ENCODE measurements at regions not wholly inside any gene's neighbourhood (a gene's known extent, or its start where the extent isn't known, plus 50 kb on each side); places are given as distances from the start of the nearest gene placed in this dataset.

DNA sequence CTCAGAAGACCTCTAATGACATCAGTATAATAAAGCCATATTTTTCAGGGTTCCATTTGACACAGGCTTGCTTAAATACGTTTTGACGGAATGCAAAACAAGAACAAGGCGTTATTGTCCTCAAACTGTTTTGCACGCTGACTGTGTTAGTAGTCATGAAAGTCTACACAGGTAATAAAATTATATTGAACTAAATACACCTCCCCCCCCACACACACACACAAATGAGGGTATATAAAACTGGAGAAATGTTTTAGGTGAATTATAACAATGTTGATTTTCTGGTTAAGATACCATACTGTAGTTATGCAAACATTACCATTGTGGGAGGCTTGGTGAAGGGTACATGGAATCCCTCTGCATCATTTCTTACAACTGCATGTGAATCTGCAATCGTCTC, 257.1 kb upstream of the ARRDC4 start:
- Histone ChIP-seq H3K9ac (ENCODE audit: insufficient read depth, low read depth, low read length) (no peak overlapping the region), H3K9me3 (ENCODE audit: low read length) (peaks cover 39% of the 10 kb centered on the region), H3K27ac (ENCODE audit: extremely low read length, insufficient read depth, low read length) (no peak overlapping the region), H3K79me2 (ENCODE audit: insufficient read depth, low read length) (no peaks in the 10 kb centered on the region), H3K4me2 (ENCODE audit: low read depth, low read length) (no peak overlapping the region), H3K27me3 (ENCODE audit: control insufficient read depth in 1 of 2, insufficient read depth in 2 of 2, low read length in 2 of 2) (no peaks in the 10 kb centered on the region), H3K4me3 (replicated peaks in 1 of 3; ENCODE audit: insufficient read depth in 1 of 3, low read depth in 2 of 3, low read length in 3 of 3) (no peak overlapping the region), H2AFZ (ENCODE audit: low read length) (no peak overlapping the region), H3K36me3 (replicated peaks in 1 of 2; ENCODE audit: control insufficient read depth in 1 of 2, insufficient read depth in 2 of 2, low read length in 2 of 2) (no peaks in the 10 kb centered on the region), H4K20me1 (ENCODE audit: insufficient read depth, low read length) (no peaks in the 10 kb centered on the region), H3K4me1 (ENCODE audit: insufficient read depth, low read length) (no peaks in the 10 kb centered on the region)
- no peak for TF ChIP-seq DR1 (CRISPR knock-in tag; IDR thresholded peaks at IDR 0.05)
- no peak for TF ChIP-seq PCBP1 (IDR thresholded peaks at IDR 0.05; ENCODE audit: borderline replicate concordance, low read depth, low read length)
- no peak for TF ChIP-seq ZNF749 (CRISPR knock-in tag; IDR thresholded peaks at IDR 0.05; ENCODE audit: borderline replicate concordance)
- no peak for TF ChIP-seq ZNF432 (CRISPR knock-in tag; IDR thresholded peaks at IDR 0.05; ENCODE audit: borderline replicate concordance)
- TF ChIP-seq ZNF224 (CRISPR knock-in tag; IDR thresholded peaks at IDR 0.05): no peak
- TF ChIP-seq ELF4 (CRISPR knock-in tag; IDR thresholded peaks at IDR 0.05; ENCODE audit: borderline replicate concordance): no peak
- TF ChIP-seq, protein P1, sequence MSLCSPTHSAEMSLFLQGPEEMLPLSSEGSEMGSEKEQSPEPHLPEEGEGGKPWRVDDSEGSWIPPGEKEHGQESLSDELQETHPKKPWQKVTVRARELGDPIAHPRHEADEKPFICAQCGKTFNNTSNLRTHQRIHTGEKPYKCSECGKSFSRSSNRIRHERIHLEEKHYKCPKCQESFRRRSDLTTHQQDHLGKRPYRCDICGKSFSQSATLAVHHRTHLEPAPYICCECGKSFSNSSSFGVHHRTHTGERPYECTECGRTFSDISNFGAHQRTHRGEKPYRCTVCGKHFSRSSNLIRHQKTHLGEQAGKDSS (CRISPR knock-in tag; IDR thresholded peaks at IDR 0.05; ENCODE audit: borderline replicate concordance, low read depth): no peak
- intact Hi-C loops (cut with micrococcal nuclease; ENCODE audit: unreplicated experiment): no loop called here
- no peak for ATAC-seq
- ChIA-PET CTCF (ENCODE audit: low intra/inter-chr PET ratio, low total read pairs) (no interaction called here), POLR2A (no interaction called here)
- WGBS (ENCODE audit: low lambda C conversion rate): 14% methylated on average over 5 of the region's 5 CpGs
- BruUV-seq (replicated peaks): no TSS peak
- in situ Hi-C loops (cut with HindIII; ENCODE audit: extremely low pct_ligation_motif_present, low pct_unique_long_range_greater_than_20kb): no loop called here
- DNase-seq (ENCODE audit: low spot score): no peak
- no peak for FAIRE-seq

DNA sequence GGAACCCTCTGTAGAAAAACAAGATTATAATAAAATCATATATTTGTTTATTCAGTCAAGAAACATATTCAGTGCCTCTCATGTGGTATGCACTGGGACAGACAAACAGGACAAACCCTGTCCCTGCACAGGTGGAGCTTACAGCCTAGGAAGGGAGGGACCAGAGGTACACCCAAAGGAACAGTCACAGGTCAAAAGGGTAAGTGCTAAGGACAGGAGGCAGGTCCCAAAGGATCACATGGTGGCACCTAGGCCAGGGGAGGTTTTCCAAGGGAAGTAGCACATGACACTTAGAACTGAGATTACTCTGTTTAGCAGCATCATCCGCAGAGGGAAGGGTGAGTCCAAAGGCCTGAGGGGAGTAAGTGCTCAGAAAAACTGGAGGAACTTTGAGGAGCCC, 254.4 kb upstream of the ARRDC4 start:
- ChIA-PET POLR2A (no interaction called here), CTCF (ENCODE audit: low intra/inter-chr PET ratio, low total read pairs) (no interaction called here)
- H3K4me3 ChIP-seq (replicated peaks in 1 of 3; ENCODE audit: insufficient read depth in 1 of 3, low read depth in 2 of 3, low read length in 3 of 3): no peak overlapping the region
- ATAC-seq: no peak
- intact Hi-C loops (cut with micrococcal nuclease; ENCODE audit: unreplicated experiment): no loop called here
- peaks cover 26% of the 10 kb centered on the region for H3K9me3 ChIP-seq (ENCODE audit: low read length)
- BruUV-seq (replicated peaks): no TSS peak
- no peaks in the 10 kb centered on the region for H3K36me3 ChIP-seq (replicated peaks in 1 of 2; ENCODE audit: control insufficient read depth in 1 of 2, insufficient read depth in 2 of 2, low read length in 2 of 2)
- TF ChIP-seq ZNF607 (CRISPR knock-in tag; IDR thresholded peaks at IDR 0.05; ENCODE audit: borderline replicate concordance) (no peak), NFRKB (IDR thresholded peaks at IDR 0.05) (no peak), ZMYM3 (CRISPR knock-in tag; IDR thresholded peaks at IDR 0.05) (no peak), ZNF496 (CRISPR knock-in tag; IDR thresholded peaks at IDR 0.05; ENCODE audit: insufficient replicate concordance) (no peak), TMF1 (CRISPR knock-in tag; IDR thresholded peaks at IDR 0.05; ENCODE audit: low read depth) (no peak), SMAD1 (CRISPR knock-in tag; IDR thresholded peaks at IDR 0.05; ENCODE audit: borderline replicate concordance, low read depth) (no peak), ZNF121 (CRISPR knock-in tag; IDR thresholded peaks at IDR 0.05) (no peak), KLF12 (CRISPR knock-in tag; IDR thresholded peaks at IDR 0.05; ENCODE audit: borderline replicate concordance) (no peak), ZNF225 (CRISPR knock-in tag; IDR thresholded peaks at IDR 0.05) (no peak)
- TF ChIP-seq, protein P2, sequence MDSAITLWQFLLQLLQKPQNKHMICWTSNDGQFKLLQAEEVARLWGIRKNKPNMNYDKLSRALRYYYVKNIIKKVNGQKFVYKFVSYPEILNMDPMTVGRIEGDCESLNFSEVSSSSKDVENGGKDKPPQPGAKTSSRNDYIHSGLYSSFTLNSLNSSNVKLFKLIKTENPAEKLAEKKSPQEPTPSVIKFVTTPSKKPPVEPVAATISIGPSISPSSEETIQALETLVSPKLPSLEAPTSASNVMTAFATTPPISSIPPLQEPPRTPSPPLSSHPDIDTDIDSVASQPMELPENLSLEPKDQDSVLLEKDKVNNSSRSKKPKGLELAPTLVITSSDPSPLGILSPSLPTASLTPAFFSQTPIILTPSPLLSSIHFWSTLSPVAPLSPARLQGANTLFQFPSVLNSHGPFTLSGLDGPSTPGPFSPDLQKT (CRISPR knock-in tag; IDR thresholded peaks at IDR 0.05; ENCODE audit: borderline replicate concordance): no peak
- TF ChIP-seq, protein P3, sequence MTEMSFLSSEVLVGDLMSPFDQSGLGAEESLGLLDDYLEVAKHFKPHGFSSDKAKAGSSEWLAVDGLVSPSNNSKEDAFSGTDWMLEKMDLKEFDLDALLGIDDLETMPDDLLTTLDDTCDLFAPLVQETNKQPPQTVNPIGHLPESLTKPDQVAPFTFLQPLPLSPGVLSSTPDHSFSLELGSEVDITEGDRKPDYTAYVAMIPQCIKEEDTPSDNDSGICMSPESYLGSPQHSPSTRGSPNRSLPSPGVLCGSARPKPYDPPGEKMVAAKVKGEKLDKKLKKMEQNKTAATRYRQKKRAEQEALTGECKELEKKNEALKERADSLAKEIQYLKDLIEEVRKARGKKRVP (CRISPR knock-in tag; IDR thresholded peaks at IDR 0.05): no peak
- FAIRE-seq: no peak
- no peak overlapping the region for H3K27ac ChIP-seq (ENCODE audit: extremely low read length, insufficient read depth, low read length)
- in situ Hi-C loops (cut with HindIII; ENCODE audit: extremely low pct_ligation_motif_present, low pct_unique_long_range_greater_than_20kb): no loop called here
- no peaks in the 10 kb centered on the region; a peak in 1 of 5 replicates for H3K27me3 ChIP-seq (ENCODE audit: control insufficient read depth in 1 of 2, insufficient read depth in 2 of 2, low read length in 2 of 2)
- no peak overlapping the region for H3K9ac ChIP-seq (ENCODE audit: insufficient read depth, low read depth, low read length)
- H2AFZ ChIP-seq (ENCODE audit: low read length): no peak overlapping the region
- no peaks in the 10 kb centered on the region for H4K20me1 ChIP-seq (ENCODE audit: insufficient read depth, low read length)
- no peak for DNase-seq (ENCODE audit: low spot score)
- WGBS (ENCODE audit: low lambda C conversion rate): 11% methylated on average over 1 of the region's 1 CpG
- H3K4me2 ChIP-seq (ENCODE audit: low read depth, low read length): no peak overlapping the region
- no peaks in the 10 kb centered on the region for H3K4me1 ChIP-seq (ENCODE audit: insufficient read depth, low read length)
- H3K79me2 ChIP-seq (ENCODE audit: insufficient read depth, low read length): no peaks in the 10 kb centered on the region

All from HepG2 (cell line).